NCI-H2196 (cell line): ENCODE measurements at regions not wholly inside any gene's neighbourhood (a gene's known extent, or its start where the extent isn't known, plus 50 kb on each side); places are given as distances from the start of the nearest gene placed in this dataset.
"Not testable (repeated sequence)": the region's sequence is repeated elsewhere in the genome, so short reads cannot be mapped to it uniquely, and the experiment has no call there.

ENCODE experiments used
- DNase-seq: peaks from one replicate; lab custom pipeline; 2025; ENCODE audit not compliant: unreplicated experiment; lab: John Stamatoyannopoulos, UW

- no peak for DNase-seq
Observed at GRCh38 chr10:44118500-44118899, 266.4 kb downstream of the CXCL12 start.

- no peak for DNase-seq
Observed at GRCh38 chr10:44116474-44116873, 268.4 kb downstream of the CXCL12 start.

- DNase-seq = no peak
Observed at GRCh38 chr10:44115516-44115915, 269.4 kb downstream of the CXCL12 start.

- no peak for DNase-seq
Observed at GRCh38 chr10:44114441-44114840, 270.5 kb downstream of the CXCL12 start.

- DNase-seq = not testable (repeated sequence)
Observed at GRCh38 chr10:44112280-44112679, 272.6 kb downstream of the CXCL12 start.

GRCh38 chr10:44105696-44106095 is 279.2 kb downstream of the CXCL12 start:
- no peak for DNase-seq

GRCh38 chr10:44102726-44103255 is 282.1 kb downstream of the CXCL12 start:
- DNase-seq = no peak

- DNase-seq = no peak
Observed at GRCh38 chr10:44101082-44101481, 283.8 kb downstream of the CXCL12 start.

GRCh38 chr10:44099511-44099910 is 285.4 kb downstream of the CXCL12 start:
- DNase-seq = no peak

- DNase-seq = not testable (repeated sequence)
Observed at GRCh38 chr10:44096217-44096616, 288.7 kb downstream of the CXCL12 start.

- DNase-seq = no peak
Observed at GRCh38 chr10:44089671-44090070, 295.2 kb downstream of the CXCL12 start.

GRCh38 chr10:44087403-44087802 is 297.5 kb downstream of the CXCL12 start:
- no peak for DNase-seq

GRCh38 chr10:44083719-44084400 is 301.0 kb downstream of the CXCL12 start:
- no peak for DNase-seq

GRCh38 chr10:44071479-44071878 is 313.4 kb downstream of the CXCL12 start:
- DNase-seq = no peak

GRCh38 chr10:44070282-44070681 is 314.6 kb downstream of the CXCL12 start:
- DNase-seq = no peak

- DNase-seq = no peak
Observed at GRCh38 chr10:44069573-44069972, 315.3 kb downstream of the CXCL12 start.

- DNase-seq = no peak
Observed at GRCh38 chr10:44068716-44069482, 316.0 kb downstream of the CXCL12 start.

GRCh38 chr10:44067432-44067831 is 317.5 kb downstream of the CXCL12 start:
- no peak for DNase-seq

- DNase-seq = no peak
Observed at GRCh38 chr10:44066527-44067255, 318.2 kb downstream of the CXCL12 start.

GRCh38 chr10:44065788-44066526 is 318.9 kb downstream of the CXCL12 start:
- DNase-seq = no peak
